ENCODE measurements at regions not wholly inside any gene's neighbourhood (a gene's known extent, or its start where the extent isn't known, plus 50 kb on each side); places are given as distances from the start of the nearest gene placed in this dataset.

DNA sequence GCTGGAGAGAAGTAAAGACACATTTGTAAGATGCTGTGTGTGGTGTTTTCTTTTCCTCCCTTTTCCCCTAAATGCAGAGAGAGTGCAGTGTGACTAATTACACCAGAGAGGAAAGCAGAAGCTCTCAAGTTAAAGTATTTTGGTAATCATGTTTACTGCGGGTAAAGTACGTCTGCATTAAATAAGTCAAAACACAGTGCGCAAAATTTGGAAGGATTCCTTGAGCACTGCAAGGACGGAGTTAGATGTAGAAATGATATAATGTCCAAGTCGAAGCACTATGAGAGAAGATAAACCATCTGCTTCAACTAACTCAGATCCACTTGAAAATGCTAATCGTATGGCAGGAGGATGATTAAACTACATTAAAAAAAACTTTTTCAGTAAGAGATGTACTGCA, 766.5 kb downstream of the RNF144A start:
- Histone ChIP-seq H3K9ac (ENCODE audit: low read length) (no peak overlapping the region), H3K9me3 (ENCODE audit: low read length) (no peaks in the 10 kb centered on the region), H3K36me3 (ENCODE audit: insufficient read depth, low read length) (no peaks in the 10 kb centered on the region), H4K20me1 (ENCODE audit: insufficient read depth) (no peaks in the 10 kb centered on the region), H3F3A (ENCODE audit: insufficient read depth, low read length, poor library complexity, severe bottlenecking) (no peaks in the 10 kb centered on the region), H3K27ac (ENCODE audit: low read length) (no peak overlapping the region), H3K4me3 (ENCODE audit: low read length) (no peak overlapping the region), H3K9me2 (ENCODE audit: insufficient read depth, low read length) (no peaks in the 10 kb centered on the region), H3K79me2 (replicated peaks; ENCODE audit: insufficient read depth, low read length) (no peaks in the 10 kb centered on the region), H3K4me2 (ENCODE audit: low read length) (no peak overlapping the region), H3K27me3 (ENCODE audit: insufficient read depth, low read depth, low read length) (no peaks in the 10 kb centered on the region), H2AFZ (ENCODE audit: low read depth, low read length) (no peak overlapping the region)
- TF ChIP-seq MXI1 (conservative IDR thresholded peaks at IDR 0.05; ENCODE audit: poor library complexity, severe bottlenecking): no peak
- no peak for TF ChIP-seq EZH2 (IDR thresholded peaks at IDR 0.05; ENCODE audit: borderline replicate concordance, insufficient read depth, low read length, poor library complexity, severe bottlenecking)
- no peak for TF ChIP-seq TAF1 (IDR thresholded peaks at IDR 0.05; ENCODE audit: low read depth)
- no peak for TF ChIP-seq EP300 (conservative IDR thresholded peaks at IDR 0.05; ENCODE audit: poor library complexity, severe bottlenecking)
- TF ChIP-seq SMC3 (conservative IDR thresholded peaks at IDR 0.05; ENCODE audit: poor library complexity): no peak
- TF ChIP-seq RAD21 (conservative IDR thresholded peaks at IDR 0.05): no peak
- TF ChIP-seq, protein P1, sequence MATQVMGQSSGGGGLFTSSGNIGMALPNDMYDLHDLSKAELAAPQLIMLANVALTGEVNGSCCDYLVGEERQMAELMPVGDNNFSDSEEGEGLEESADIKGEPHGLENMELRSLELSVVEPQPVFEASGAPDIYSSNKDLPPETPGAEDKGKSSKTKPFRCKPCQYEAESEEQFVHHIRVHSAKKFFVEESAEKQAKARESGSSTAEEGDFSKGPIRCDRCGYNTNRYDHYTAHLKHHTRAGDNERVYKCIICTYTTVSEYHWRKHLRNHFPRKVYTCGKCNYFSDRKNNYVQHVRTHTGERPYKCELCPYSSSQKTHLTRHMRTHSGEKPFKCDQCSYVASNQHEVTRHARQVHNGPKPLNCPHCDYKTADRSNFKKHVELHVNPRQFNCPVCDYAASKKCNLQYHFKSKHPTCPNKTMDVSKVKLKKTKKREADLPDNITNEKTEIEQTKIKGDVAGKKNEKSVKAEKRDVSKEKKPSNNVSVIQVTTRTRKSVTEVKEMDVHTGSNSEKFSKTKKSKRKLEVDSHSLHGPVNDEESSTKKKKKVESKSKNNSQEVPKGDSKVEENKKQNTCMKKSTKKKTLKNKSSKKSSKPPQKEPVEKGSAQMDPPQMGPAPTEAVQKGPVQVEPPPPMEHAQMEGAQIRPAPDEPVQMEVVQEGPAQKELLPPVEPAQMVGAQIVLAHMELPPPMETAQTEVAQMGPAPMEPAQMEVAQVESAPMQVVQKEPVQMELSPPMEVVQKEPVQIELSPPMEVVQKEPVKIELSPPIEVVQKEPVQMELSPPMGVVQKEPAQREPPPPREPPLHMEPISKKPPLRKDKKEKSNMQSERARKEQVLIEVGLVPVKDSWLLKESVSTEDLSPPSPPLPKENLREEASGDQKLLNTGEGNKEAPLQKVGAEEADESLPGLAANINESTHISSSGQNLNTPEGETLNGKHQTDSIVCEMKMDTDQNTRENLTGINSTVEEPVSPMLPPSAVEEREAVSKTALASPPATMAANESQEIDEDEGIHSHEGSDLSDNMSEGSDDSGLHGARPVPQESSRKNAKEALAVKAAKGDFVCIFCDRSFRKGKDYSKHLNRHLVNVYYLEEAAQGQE (IDR thresholded peaks at IDR 0.05; ENCODE audit: borderline replicate concordance): no peak
- TF ChIP-seq, protein P2, sequence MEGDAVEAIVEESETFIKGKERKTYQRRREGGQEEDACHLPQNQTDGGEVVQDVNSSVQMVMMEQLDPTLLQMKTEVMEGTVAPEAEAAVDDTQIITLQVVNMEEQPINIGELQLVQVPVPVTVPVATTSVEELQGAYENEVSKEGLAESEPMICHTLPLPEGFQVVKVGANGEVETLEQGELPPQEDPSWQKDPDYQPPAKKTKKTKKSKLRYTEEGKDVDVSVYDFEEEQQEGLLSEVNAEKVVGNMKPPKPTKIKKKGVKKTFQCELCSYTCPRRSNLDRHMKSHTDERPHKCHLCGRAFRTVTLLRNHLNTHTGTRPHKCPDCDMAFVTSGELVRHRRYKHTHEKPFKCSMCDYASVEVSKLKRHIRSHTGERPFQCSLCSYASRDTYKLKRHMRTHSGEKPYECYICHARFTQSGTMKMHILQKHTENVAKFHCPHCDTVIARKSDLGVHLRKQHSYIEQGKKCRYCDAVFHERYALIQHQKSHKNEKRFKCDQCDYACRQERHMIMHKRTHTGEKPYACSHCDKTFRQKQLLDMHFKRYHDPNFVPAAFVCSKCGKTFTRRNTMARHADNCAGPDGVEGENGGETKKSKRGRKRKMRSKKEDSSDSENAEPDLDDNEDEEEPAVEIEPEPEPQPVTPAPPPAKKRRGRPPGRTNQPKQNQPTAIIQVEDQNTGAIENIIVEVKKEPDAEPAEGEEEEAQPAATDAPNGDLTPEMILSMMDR (IDR thresholded peaks at IDR 0.05; ENCODE audit: poor library complexity, severe bottlenecking): no peak
- no peak for TF ChIP-seq POLR2AphosphoS5 (IDR thresholded peaks at IDR 0.05)

DNA sequence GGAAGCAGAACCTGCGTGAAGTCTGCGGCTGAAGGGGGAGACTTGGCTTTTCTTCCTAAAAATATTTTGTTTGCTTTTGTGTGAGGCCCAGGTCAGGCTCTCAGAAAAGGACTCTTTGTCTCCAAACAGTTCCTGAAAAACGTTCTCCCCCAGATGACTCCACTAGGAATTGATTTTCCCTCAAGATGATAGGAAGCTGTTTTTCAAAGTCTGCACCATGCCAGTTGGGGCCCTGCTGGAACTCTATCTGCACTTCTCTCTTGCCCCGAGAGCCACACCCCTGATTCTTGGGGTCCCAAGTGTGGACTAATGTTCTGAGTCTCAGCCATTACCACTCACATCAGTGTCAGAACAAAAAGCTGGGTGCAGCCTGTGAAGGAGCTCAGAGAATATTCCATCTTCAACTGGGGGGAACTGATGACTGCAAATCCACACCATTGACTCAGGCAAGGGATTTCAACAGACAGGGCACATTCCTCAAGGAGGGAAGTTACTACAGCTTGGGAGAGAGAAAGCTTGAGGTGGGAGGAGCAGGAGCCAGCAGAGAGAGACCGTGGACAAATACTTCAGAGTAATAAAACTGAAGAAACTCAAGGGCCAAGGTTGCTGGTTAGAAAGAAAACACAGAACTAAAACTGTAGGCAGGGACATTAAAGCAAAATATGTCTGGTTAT, 768.3 kb downstream of the RNF144A start:
- H3F3A ChIP-seq (ENCODE audit: insufficient read depth, low read length, poor library complexity, severe bottlenecking): no peaks in the 10 kb centered on the region
- H3K27ac ChIP-seq (ENCODE audit: low read length): no peak overlapping the region
- no peak overlapping the region for H3K9ac ChIP-seq (ENCODE audit: low read length)
- TF ChIP-seq SMC3 (conservative IDR thresholded peaks at IDR 0.05; ENCODE audit: poor library complexity) (no peak), EZH2 (IDR thresholded peaks at IDR 0.05; ENCODE audit: borderline replicate concordance, insufficient read depth, low read length, poor library complexity, severe bottlenecking) (no peak)
- TF ChIP-seq, protein P2 (IDR thresholded peaks at IDR 0.05; ENCODE audit: poor library complexity, severe bottlenecking): no peak
- H3K9me3 ChIP-seq (ENCODE audit: low read length): no peaks in the 10 kb centered on the region
- H3K4me3 ChIP-seq (ENCODE audit: low read length): no peak overlapping the region
- H3K9me2 ChIP-seq (ENCODE audit: insufficient read depth, low read length): no peaks in the 10 kb centered on the region
- no peaks in the 10 kb centered on the region for H3K36me3 ChIP-seq (ENCODE audit: insufficient read depth, low read length)
- H3K79me2 ChIP-seq (replicated peaks; ENCODE audit: insufficient read depth, low read length): no peaks in the 10 kb centered on the region
- no peak overlapping the region for H2AFZ ChIP-seq (ENCODE audit: low read depth, low read length)
- H3K27me3 ChIP-seq (ENCODE audit: insufficient read depth, low read depth, low read length): no peaks in the 10 kb centered on the region
- H3K4me2 ChIP-seq (ENCODE audit: low read length): no peak overlapping the region
- H4K20me1 ChIP-seq (ENCODE audit: insufficient read depth): no peaks in the 10 kb centered on the region

Data from neural cell (in vitro differentiated cells).